ENCODE measurements at regions not wholly inside any gene's neighbourhood (a gene's known extent, or its start where the extent isn't known, plus 50 kb on each side); places are given as distances from the start of the nearest gene placed in this dataset.

- TF ChIP-seq, protein P1, sequence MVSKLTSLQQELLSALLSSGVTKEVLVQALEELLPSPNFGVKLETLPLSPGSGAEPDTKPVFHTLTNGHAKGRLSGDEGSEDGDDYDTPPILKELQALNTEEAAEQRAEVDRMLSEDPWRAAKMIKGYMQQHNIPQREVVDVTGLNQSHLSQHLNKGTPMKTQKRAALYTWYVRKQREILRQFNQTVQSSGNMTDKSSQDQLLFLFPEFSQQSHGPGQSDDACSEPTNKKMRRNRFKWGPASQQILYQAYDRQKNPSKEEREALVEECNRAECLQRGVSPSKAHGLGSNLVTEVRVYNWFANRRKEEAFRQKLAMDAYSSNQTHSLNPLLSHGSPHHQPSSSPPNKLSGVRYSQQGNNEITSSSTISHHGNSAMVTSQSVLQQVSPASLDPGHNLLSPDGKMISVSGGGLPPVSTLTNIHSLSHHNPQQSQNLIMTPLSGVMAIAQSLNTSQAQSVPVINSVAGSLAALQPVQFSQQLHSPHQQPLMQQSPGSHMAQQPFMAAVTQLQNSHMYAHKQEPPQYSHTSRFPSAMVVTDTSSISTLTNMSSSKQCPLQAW (CRISPR knock-in tag; IDR thresholded peaks at IDR 0.05), result peak; percentile 59; the same call in 1 of the 2 replicates
- TF ChIP-seq ZNF124 (CRISPR knock-in tag; IDR thresholded peaks at IDR 0.05) (peak; percentile 50; the same call in 1 of the 2 replicates), ZNF784 (CRISPR knock-in tag; IDR thresholded peaks at IDR 0.05; ENCODE audit: borderline replicate concordance) (peak; percentile 79), ZNF550 (CRISPR knock-in tag; IDR thresholded peaks at IDR 0.05; ENCODE audit: borderline replicate concordance) (no peak), NR2F2 (IDR thresholded peaks at IDR 0.05; ENCODE audit: borderline replicate concordance, low read depth) (no peak), HOXA3 (CRISPR knock-in tag; IDR thresholded peaks at IDR 0.05) (peak; percentile 26; the same call in 1 of the 2 replicates), ZBTB49 (CRISPR knock-in tag; IDR thresholded peaks at IDR 0.05; ENCODE audit: borderline replicate concordance) (no peak), CAMTA2 (CRISPR knock-in tag; IDR thresholded peaks at IDR 0.05; ENCODE audit: borderline replicate concordance) (no peak), KDM6A (CRISPR knock-in tag; IDR thresholded peaks at IDR 0.05; ENCODE audit: low read depth) (peak; percentile 54; the same call in 1 of the 2 replicates), PHF21A (CRISPR knock-in tag; IDR thresholded peaks at IDR 0.05) (peak; percentile 70), MXD3 (CRISPR knock-in tag; IDR thresholded peaks at IDR 0.05) (no peak), TCF7L2 (IDR thresholded peaks at IDR 0.05; ENCODE audit: low read depth, low read length) (no peak), MYC (CRISPR knock-in tag; IDR thresholded peaks at IDR 0.05; ENCODE audit: borderline replicate concordance) (no peak), STAT5B (CRISPR knock-in tag; IDR thresholded peaks at IDR 0.05) (no peak), EP300 (IDR thresholded peaks at IDR 0.05; ENCODE audit: low read depth in 2 of 2, low read length in 2 of 2) (peak in 1 of 2 experiments; percentile 79; a peak in 2 of 4 replicates), EP300 (CRISPR knock-in tag; IDR thresholded peaks at IDR 0.05; ENCODE audit: borderline replicate concordance) (peak; percentile 74), HHEX (CRISPR knock-in tag; IDR thresholded peaks at IDR 0.05) (no peak), ZNF432 (CRISPR knock-in tag; IDR thresholded peaks at IDR 0.05; ENCODE audit: borderline replicate concordance) (no peak), FOSL2 (CRISPR knock-in tag; IDR thresholded peaks at IDR 0.05) (peak; percentile 100)
- TF ChIP-seq, protein P2, sequence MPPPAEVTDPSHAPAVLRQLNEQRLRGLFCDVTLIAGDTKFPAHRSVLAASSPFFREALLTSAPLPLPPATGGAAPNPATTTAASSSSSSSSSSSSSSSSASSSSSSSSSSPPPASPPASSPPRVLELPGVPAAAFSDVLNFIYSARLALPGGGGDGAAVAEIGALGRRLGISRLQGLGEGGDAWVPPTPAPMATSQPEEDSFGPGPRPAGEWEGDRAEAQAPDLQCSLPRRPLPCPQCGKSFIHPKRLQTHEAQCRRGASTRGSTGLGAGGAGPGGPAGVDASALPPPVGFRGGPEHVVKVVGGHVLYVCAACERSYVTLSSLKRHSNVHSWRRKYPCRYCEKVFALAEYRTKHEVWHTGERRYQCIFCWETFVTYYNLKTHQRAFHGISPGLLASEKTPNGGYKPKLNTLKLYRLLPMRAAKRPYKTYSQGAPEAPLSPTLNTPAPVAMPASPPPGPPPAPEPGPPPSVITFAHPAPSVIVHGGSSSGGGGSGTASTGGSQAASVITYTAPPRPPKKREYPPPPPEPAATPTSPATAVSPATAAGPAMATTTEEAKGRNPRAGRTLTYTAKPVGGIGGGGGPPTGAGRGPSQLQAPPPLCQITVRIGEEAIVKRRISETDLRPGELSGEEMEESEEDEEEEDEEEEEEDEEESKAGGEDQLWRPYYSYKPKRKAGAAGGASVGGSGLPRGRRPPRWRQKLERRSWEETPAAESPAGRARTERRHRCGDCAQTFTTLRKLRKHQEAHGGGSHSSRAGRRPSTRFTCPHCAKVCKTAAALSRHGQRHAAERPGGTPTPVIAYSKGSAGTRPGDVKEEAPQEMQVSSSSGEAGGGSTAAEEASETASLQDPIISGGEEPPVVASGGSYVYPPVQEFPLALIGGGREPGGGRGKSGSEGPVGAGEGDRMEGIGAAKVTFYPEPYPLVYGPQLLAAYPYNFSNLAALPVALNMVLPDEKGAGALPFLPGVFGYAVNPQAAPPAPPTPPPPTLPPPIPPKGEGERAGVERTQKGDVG (CRISPR knock-in tag; IDR thresholded peaks at IDR 0.05; ENCODE audit: borderline replicate concordance), result no peak
Observed at GRCh38 chr15:39127925-39128617, 452.8 kb upstream of the THBS1 start (continued).
